T follicular helper cell (primary cell): ENCODE measurements at regions not wholly inside any gene's neighbourhood (a gene's known extent, or its start where the extent isn't known, plus 50 kb on each side); places are given as distances from the start of the nearest gene placed in this dataset.
"Not testable (repeated sequence)": the region's sequence is repeated elsewhere in the genome, so short reads cannot be mapped to it uniquely, and the experiment has no call there.

Experiments
- DNase-seq: peaks from one replicate; pipeline ENCODE4 v3.0.0-alpha.2; 2020; ENCODE audit warnings: low read depth

GRCh38 chr1:148432318-148432717, 50.8 kb downstream of the PPIAL4G start:
- not testable (repeated sequence) for DNase-seq

GRCh38 chr1:148429856-148430255, 53.2 kb downstream of the PPIAL4G start:
- DNase-seq, result not testable (repeated sequence)

GRCh38 chr1:148426940-148427611, 56.0 kb downstream of the PPIAL4G start:
- not testable (repeated sequence) for DNase-seq

GRCh38 chr1:148426385-148426784, 56.7 kb downstream of the PPIAL4G start:
- DNase-seq, result not testable (repeated sequence)

GRCh38 chr1:148424143-148425003, 58.7 kb downstream of the PPIAL4G start:
- not testable (repeated sequence) for DNase-seq

GRCh38 chr1:148422921-148423320, 60.2 kb downstream of the PPIAL4G start:
- DNase-seq, result not testable (repeated sequence)

- not testable (repeated sequence) for DNase-seq
These were observed 65.9 kb downstream of the PPIAL4G start for GRCh38 chr1:148417241-148417640.

- not testable (repeated sequence) for DNase-seq
These were observed 69.7 kb downstream of the PPIAL4G start for GRCh38 chr1:148413385-148413784.

GRCh38 chr1:148404786-148405568, 78.1 kb downstream of the PPIAL4G start:
- not testable (repeated sequence) for DNase-seq

- not testable (repeated sequence) for DNase-seq
These were observed 79.2 kb downstream of the PPIAL4G start for GRCh38 chr1:148403925-148404324.

GRCh38 chr1:148403085-148403456, 80.0 kb downstream of the PPIAL4G start:
- not testable (repeated sequence) for DNase-seq

- DNase-seq, result peak; percentile 75
These were observed 80.7 kb downstream of the PPIAL4G start for GRCh38 chr1:148402152-148403084.

GRCh38 chr1:148397516-148397915, 85.6 kb downstream of the PPIAL4G start:
- DNase-seq, result not testable (repeated sequence)

- not testable (repeated sequence) for DNase-seq
These were observed 90.6 kb downstream of the PPIAL4G start for GRCh38 chr1:148392505-148392904.

- not testable (repeated sequence) for DNase-seq
These were observed 91.8 kb downstream of the PPIAL4G start for GRCh38 chr1:148391323-148391722.

- DNase-seq, result no peak
These were observed 94.1 kb downstream of the PPIAL4G start for GRCh38 chr1:148389027-148389339.

GRCh38 chr1:148388260-148389026, 94.7 kb downstream of the PPIAL4G start:
- peak; percentile 82 for DNase-seq

- DNase-seq, result not testable (repeated sequence)
These were observed 95.2 kb downstream of the PPIAL4G start for GRCh38 chr1:148387949-148388259.

- not testable (repeated sequence) for DNase-seq
These were observed 95.8 kb downstream of the PPIAL4G start for GRCh38 chr1:148387122-148387948.

- no peak for DNase-seq
These were observed 96.5 kb downstream of the PPIAL4G start for GRCh38 chr1:148386617-148387016.
